K562 (cell line): ENCODE measurements at regions not wholly inside any gene's neighbourhood (a gene's known extent, or its start where the extent isn't known, plus 50 kb on each side); places are given as distances from the start of the nearest gene placed in this dataset.

Experiments used
- ATAC-seq: fragments of 200-7000 bp; cut with Tn5 transposase; 3 replicates; pipeline ENCODE4 v1.9.1; 2020; ENCODE audit warnings: moderate library complexity
- BruUV-seq: library from RNA; stranded (reverse); fragments of 400-500 nt; replicated peaks from 2 replicates; lab custom pipeline; 2021; lab: Mats Ljungman, UMichigan
- CTCF ChIA-PET: fragments of 300-600 bp; formaldehyde crosslinking; extraction: SDS; loops from one replicate; lab custom pipeline; 2021; ENCODE audit warnings: low intra/inter-chr PET ratio; lab: Yijun Ruan, JAX
- POLR2A ChIA-PET: fragments of 300-600, 350-650 bp; sonication (Branson Sonifier 250); formaldehyde crosslinking; extraction: SDS; loops from one replicate; lab custom pipeline; 2021; ENCODE audit warnings: antibody characterized with exemption, inconsistent platforms; lab: Yijun Ruan, JAX
- DNase-seq, 4 experiments: peaks; one replicate each; pipeline versions ENCODE4 v3.0.0 to v3.0.0-alpha.2; 2011 to 2018; ENCODE audit warnings: low spot score in 3 of 4, mixed read lengths in 3 of 4; ENCODE audit errors: extremely low read depth in 1 of 4
- FAIRE-seq: peaks from 2 replicates; lab custom pipeline; 2011; peaks lifted over from hg19 to GRCh38; lab: Jason Lieb, UNC
- H2AFZ ChIP-seq: 2 replicates; pipeline ENCODE4 v1.6.0; 2011; ENCODE audit warnings: low read depth, low read length, control low read depth, inconsistent platforms
- H3K27ac ChIP-seq: fragments of 200-600 bp; 3 replicates; pipeline ENCODE4 v1.8.0; 2011; ENCODE audit warnings: low read depth, mild to moderate bottlenecking, control low read depth, inconsistent platforms, low read length, moderate library complexity, mixed read lengths; ENCODE audit errors: extremely low read depth
- H3K27me3 ChIP-seq, 2 experiments: fragments of 300-600 bp in 1 of 2; 2 replicates in 1 of 2; 3 replicates in 1 of 2; pipeline versions ENCODE4 v1.6.0 to v1.8.0; 2011; ENCODE audit warnings: inconsistent platforms in 2 of 2, low read length in 2 of 2, mild to moderate bottlenecking in 1 of 2, mixed read lengths in 1 of 2, moderate library complexity in 1 of 2; ENCODE audit not compliant: control insufficient read depth in 2 of 2, insufficient read depth in 2 of 2
- H3K36me3 ChIP-seq: fragments of 300-600 bp; 3 replicates; pipeline ENCODE4 v1.8.0; 2011; ENCODE audit warnings: mild to moderate bottlenecking, low read length, inconsistent platforms; ENCODE audit not compliant: control insufficient read depth, insufficient read depth
- H3K4me1 ChIP-seq, 2 experiments: fragments of 200-600 bp in 1 of 2; replicated peaks in 1 of 2; 2 replicates in 1 of 2; 3 replicates in 1 of 2; pipeline versions ENCODE4 v1.5.1 to v1.8.0; 2011; ENCODE audit warnings: inconsistent platforms in 2 of 2, low read length in 2 of 2, mild to moderate bottlenecking in 1 of 2, mixed read lengths in 1 of 2, moderate library complexity in 1 of 2; ENCODE audit not compliant: control insufficient read depth in 2 of 2, insufficient read depth in 2 of 2
- H3K4me2 ChIP-seq: 2 replicates; pipeline ENCODE4 v1.6.1; 2011; ENCODE audit warnings: low read length, control low read depth, inconsistent platforms, mixed read lengths; ENCODE audit not compliant: insufficient read depth
- H3K4me3 ChIP-seq: fragments of 200-600 bp; sonication (generic), shearing (Covaris generic); 2 replicates; pipeline ENCODE4 v1.5.1; 2016; ENCODE audit warnings: control low read depth, inconsistent platforms
- H3K79me2 ChIP-seq: fragments of 200-600 bp; 3 replicates; pipeline ENCODE4 v1.8.0; 2011; ENCODE audit warnings: low read length, inconsistent platforms; ENCODE audit not compliant: control insufficient read depth, insufficient read depth
- H3K9ac ChIP-seq, 2 experiments: 2 replicates each; pipeline versions ENCODE4 v1.6.0 to v1.6.1; 2011; ENCODE audit warnings: low read depth in 2 of 2, low read length in 2 of 2, control low read depth in 1 of 2, inconsistent platforms in 1 of 2, mild to moderate bottlenecking in 1 of 2, mixed read lengths in 1 of 2; ENCODE audit not compliant: insufficient read depth in 1 of 2
- H3K9me1 ChIP-seq: one replicate; pipeline ENCODE4 v1.6.0; 2011; ENCODE audit warnings: inconsistent platforms, mild to moderate bottlenecking, low read length, moderate library complexity; ENCODE audit not compliant: control insufficient read depth, insufficient read depth
- H3K9me3 ChIP-seq: replicated peaks from 2 replicates; pipeline ENCODE4 v1.5.1; 2011; ENCODE audit warnings: low read depth, low read length, inconsistent platforms; ENCODE audit not compliant: control insufficient read depth, insufficient read depth
- H4K20me1 ChIP-seq: replicated peaks from 2 replicates; pipeline ENCODE4 v1.6.1; 2011; ENCODE audit warnings: low read length, inconsistent platforms, mixed read lengths; ENCODE audit not compliant: control insufficient read depth, insufficient read depth
- MITF ChIP-seq: IDR thresholded peaks from 2 replicates; pipeline ENCODE4 v1.6.1; 2014; ENCODE audit warnings: antibody characterized with exemption
- SNIP1 ChIP-seq: fragments of 450-650 bp; IDR thresholded peaks from 2 replicates; pipeline ENCODE4 v1.7.1; 2017; ENCODE audit warnings: low read depth, mild to moderate bottlenecking
- TEAD2 ChIP-seq: fragments of 450-650 bp; IDR thresholded peaks from 2 replicates; pipeline ENCODE4 v1.6.1; 2016; ENCODE audit warnings: missing genetic modification characterization, control low read depth, missing compliant biosample characterization
- ZFPM2 ChIP-seq: fragments of 250-450 bp; sonication (Bioruptor Pico); IDR thresholded peaks from 2 replicates; pipeline ENCODE4 v1.5.1; 2022; ENCODE audit warnings: mild to moderate bottlenecking
- ZKSCAN8 ChIP-seq: fragments of 200-800 bp; sonication (Bioruptor generic); IDR thresholded peaks from 2 replicates; pipeline ENCODE4 v1.6.1; 2016; ENCODE audit warnings: missing genetic modification characterization, missing compliant biosample characterization
- ZNF175 ChIP-seq: fragments of 200-800 bp; sonication (Bioruptor generic); IDR thresholded peaks from 2 replicates; pipeline ENCODE4 v1.6.1; 2016; ENCODE audit warnings: low read depth, mild to moderate bottlenecking, missing genetic modification characterization, missing compliant biosample characterization
- ZNF76 ChIP-seq: fragments of 250-450 bp; sonication (Bioruptor Pico); IDR thresholded peaks from 2 replicates; pipeline ENCODE4 v1.4.0; 2020; ENCODE audit warnings: mild to moderate bottlenecking, moderate library complexity, borderline replicate concordance
- in situ Hi-C: fragments of 300-500 bp; cut with MboI; formaldehyde crosslinking; loops from 4 replicates; pipeline ENCODE4 v1.15.0; 2018; ENCODE audit warnings: inconsistent platforms, mixed read lengths
- intact Hi-C: fragments of 100-400 bp; cut with micrococcal nuclease; formaldehyde crosslinking; loops from 2 replicates; pipeline ENCODE4 v1.14.2; 2022

- no peak for TF ChIP-seq ZKSCAN8
- no peak for TF ChIP-seq TEAD2
These were observed 58.5 kb downstream of the PSMG1 start (continued) for GRCh38 chr21:39124681-39125251.

- POLR2A ChIA-PET, result interaction anchor here (0.6 kb wide), 2 partner anchors 22 to 199 kb away, joined by 3 to 4 read pairs; no protein-coding TSS in a partner anchor
- Histone ChIP-seq H3K9ac (no peak overlapping the region), H2AFZ (no peak overlapping the region), H3K4me2 (no peak overlapping the region), H3K9me3 (no peaks in the 10 kb centered on the region), H3K9me1 (no peaks in the 10 kb centered on the region), H3K4me1 (peaks cover 0 to 4% of the 10 kb centered on the region in 2 experiments; a peak in 1 of 5 replicates), H3K4me3 (no peak overlapping the region), H3K36me3 (no peaks in the 10 kb centered on the region), H3K27me3 (peaks cover 16 to 33% of the 10 kb centered on the region in 2 experiments), H3K79me2 (no peaks in the 10 kb centered on the region), H4K20me1 (no peaks in the 10 kb centered on the region), H3K27ac (no peak overlapping the region)
- FAIRE-seq (no peak), ATAC-seq (no peak), DNase-seq (no peak)
- no TSS peak for BruUV-seq
- TF ChIP-seq MITF (no peak), ZNF76 (CRISPR knock-in tag) (no peak), ZFPM2 (CRISPR knock-in tag) (no peak), ZNF175 (no peak), SNIP1 (no peak)
- CTCF ChIA-PET, result no interaction called here
- in situ Hi-C loops (no loop called here), intact Hi-C loops (loop anchor here (10.0 kb wide), 1 partner anchor 199 kb away; no protein-coding TSS in a partner anchor)
These were observed 59.9 kb downstream of the PSMG1 start for GRCh38 chr21:39123375-39123774.
